Natural killer cell (primary cell): ENCODE measurements at regions not wholly inside any gene's neighbourhood (a gene's known extent, or its start where the extent isn't known, plus 50 kb on each side); places are given as distances from the start of the nearest gene placed in this dataset.

Experiments
- ATAC-seq, 3 donors: fragments of 150-1000 bp in 2 of 3; fragments of 200-7000 bp in 1 of 3; cut with Tn5 transposase; 1 replicate in 1 of 3; 2 replicates in 2 of 3; pipeline ENCODE4 v1.10.0; 2021; ENCODE audit warnings: mild to moderate bottlenecking in 2 of 3, moderate library complexity in 2 of 3
- DNase-seq, 2 donors: peaks; one replicate each; pipeline versions ENCODE4 v3.0.0 to v3.0.0-alpha.2; 2013 to 2021; ENCODE audit warnings: mixed read lengths in 1 of 2
- H3K27ac ChIP-seq: one replicate; pipeline ENCODE4 v1.5.1; 2013; ENCODE audit warnings: mild to moderate bottlenecking, low read length
- H3K27me3 ChIP-seq: one replicate; pipeline ENCODE4 v1.6.1; 2013; ENCODE audit warnings: low read length; ENCODE audit not compliant: control insufficient read depth, insufficient read depth
- H3K36me3 ChIP-seq: one replicate; pipeline ENCODE4 v1.6.1; 2013; ENCODE audit warnings: low read length; ENCODE audit not compliant: control insufficient read depth, insufficient read depth
- H3K4me1 ChIP-seq: one replicate; pipeline ENCODE4 v1.6.1; 2013; ENCODE audit warnings: low read length; ENCODE audit not compliant: control insufficient read depth, insufficient read depth
- H3K4me3 ChIP-seq: one replicate; pipeline ENCODE4 v1.5.1; 2013; ENCODE audit warnings: low read length
- H3K9me3 ChIP-seq: one replicate; pipeline ENCODE4 v1.6.1; 2013; ENCODE audit warnings: low read length; ENCODE audit not compliant: control insufficient read depth, insufficient read depth
- H3K27ac Mint-ChIP-seq, 2 donors: one replicate each; pipeline ENCODE4 v1.8.0; 2022; ENCODE audit warnings: mild to moderate bottlenecking in 2 of 2, mixed read lengths in 2 of 2, moderate library complexity in 1 of 2
- H3K27me3 Mint-ChIP-seq, 2 donors: one replicate each; pipeline ENCODE4 v1.8.0; 2022; ENCODE audit warnings: low read depth in 2 of 2, mixed read lengths in 2 of 2
- H3K36me3 Mint-ChIP-seq: one replicate; pipeline ENCODE4 v1.8.0; 2022; ENCODE audit warnings: mixed read lengths
- H3K4me1 Mint-ChIP-seq, 2 donors: one replicate each; pipeline ENCODE4 v1.8.0; 2022; ENCODE audit warnings: mixed read lengths in 2 of 2
- H3K4me3 Mint-ChIP-seq: one replicate; pipeline ENCODE4 v1.8.0; 2022; ENCODE audit warnings: mild to moderate bottlenecking, moderate library complexity, mixed read lengths
- H3K9me3 Mint-ChIP-seq, 2 donors: one replicate each; pipeline ENCODE4 v1.8.0; 2022; ENCODE audit warnings: mixed read lengths in 2 of 2
- WGBS: methylation state at CpG from one replicate; pipeline ENCODE4 v1.1.7; 2013; ENCODE audit warnings: missing lambda C conversion rate; ENCODE audit not compliant: insufficient coverage; 5-methylcytosine and 5-hydroxymethylcytosine counted together
- intact Hi-C: fragments of 100-400 bp; cut with micrococcal nuclease; formaldehyde crosslinking; loops from one replicate; pipeline ENCODE4 v1.14.2; 2022
- TF ChIP-seq, protein P1 (sequence below): fragments of 200-600 bp; IDR thresholded peaks from one replicate; pipeline ENCODE4 v1.8.0; 2022; ENCODE audit warnings: antibody characterized with exemption

DNA sequence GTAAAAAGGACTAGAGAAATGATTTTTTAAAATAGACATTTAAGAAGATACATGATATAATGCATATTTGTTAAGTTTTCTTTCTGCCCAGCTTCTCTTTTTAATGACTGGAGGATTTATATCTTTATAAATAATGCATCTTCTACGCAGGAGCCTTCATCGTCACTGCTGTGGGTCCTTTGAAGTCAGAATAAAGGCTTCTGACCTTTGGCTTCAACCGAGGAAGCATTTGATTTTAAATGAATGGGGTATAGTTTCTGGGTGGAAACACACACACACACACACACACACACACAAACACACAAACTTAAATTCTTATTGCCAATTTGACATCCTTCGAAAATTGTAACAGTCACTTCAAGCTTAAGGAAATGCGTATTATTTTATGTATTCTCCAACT lies 690.9 kb downstream of the BRINP3 start:
- no peaks in the 10 kb centered on the region for H3K4me1 ChIP-seq
- intact Hi-C loops = no loop called here
- 100% methylated on average over 2 of the region's 5 CpGs for WGBS

DNA sequence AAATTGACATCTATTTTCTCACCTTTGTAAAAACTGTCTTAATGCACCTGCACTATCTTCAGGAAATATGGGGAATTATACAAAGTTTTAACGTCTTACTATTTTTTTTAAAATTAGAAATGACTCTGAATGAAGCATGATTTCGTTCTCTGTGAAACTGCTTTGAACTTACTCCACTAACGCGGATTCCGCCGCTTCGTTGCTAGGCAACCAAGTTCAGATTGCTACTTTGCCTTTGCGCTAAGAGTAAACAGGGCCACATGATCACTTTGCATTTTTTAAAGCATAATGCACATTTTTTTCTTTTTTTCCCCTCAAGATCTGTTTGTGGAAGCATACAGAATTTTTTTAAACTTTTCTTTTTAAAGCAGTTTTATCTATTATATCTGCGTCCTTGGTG lies 690.5 kb downstream of the BRINP3 start:
- ATAC-seq (no peak), DNase-seq (no peak)
- no peaks in the 10 kb centered on the region for H3K4me1 ChIP-seq
- WGBS = 79% methylated on average over 9 of the region's 9 CpGs
- Mint-ChIP-seq H3K27me3 (no peaks in the 10 kb centered on the region), H3K4me3 (no peak overlapping the region), H3K27ac (no peak overlapping the region), H3K4me1 (no peaks in the 10 kb centered on the region), H3K9me3 (peaks cover 18 to 21% of the 10 kb centered on the region in 2 donors), H3K36me3 (peaks cover 14% of the 10 kb centered on the region)
- intact Hi-C loops = no loop called here
- no peak overlapping the region for H3K27ac ChIP-seq
- no peaks in the 10 kb centered on the region for H3K36me3 ChIP-seq
- H3K27me3 ChIP-seq = no peaks in the 10 kb centered on the region
- H3K9me3 ChIP-seq = no peaks in the 10 kb centered on the region
- H3K4me3 ChIP-seq = no peak overlapping the region
- TF ChIP-seq, protein P1, sequence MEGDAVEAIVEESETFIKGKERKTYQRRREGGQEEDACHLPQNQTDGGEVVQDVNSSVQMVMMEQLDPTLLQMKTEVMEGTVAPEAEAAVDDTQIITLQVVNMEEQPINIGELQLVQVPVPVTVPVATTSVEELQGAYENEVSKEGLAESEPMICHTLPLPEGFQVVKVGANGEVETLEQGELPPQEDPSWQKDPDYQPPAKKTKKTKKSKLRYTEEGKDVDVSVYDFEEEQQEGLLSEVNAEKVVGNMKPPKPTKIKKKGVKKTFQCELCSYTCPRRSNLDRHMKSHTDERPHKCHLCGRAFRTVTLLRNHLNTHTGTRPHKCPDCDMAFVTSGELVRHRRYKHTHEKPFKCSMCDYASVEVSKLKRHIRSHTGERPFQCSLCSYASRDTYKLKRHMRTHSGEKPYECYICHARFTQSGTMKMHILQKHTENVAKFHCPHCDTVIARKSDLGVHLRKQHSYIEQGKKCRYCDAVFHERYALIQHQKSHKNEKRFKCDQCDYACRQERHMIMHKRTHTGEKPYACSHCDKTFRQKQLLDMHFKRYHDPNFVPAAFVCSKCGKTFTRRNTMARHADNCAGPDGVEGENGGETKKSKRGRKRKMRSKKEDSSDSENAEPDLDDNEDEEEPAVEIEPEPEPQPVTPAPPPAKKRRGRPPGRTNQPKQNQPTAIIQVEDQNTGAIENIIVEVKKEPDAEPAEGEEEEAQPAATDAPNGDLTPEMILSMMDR = no peak

More for the DNA sequence above, 690.9 kb downstream of the BRINP3 start:
- Histone ChIP-seq H3K27ac (no peak overlapping the region), H3K27me3 (no peaks in the 10 kb centered on the region), H3K4me3 (no peak overlapping the region), H3K9me3 (no peaks in the 10 kb centered on the region), H3K36me3 (no peaks in the 10 kb centered on the region)
- DNase-seq (no peak), ATAC-seq (no peak)
- Mint-ChIP-seq H3K27me3 (no peaks in the 10 kb centered on the region), H3K27ac (no peak overlapping the region), H3K4me1 (no peaks in the 10 kb centered on the region), H3K36me3 (peaks cover 14% of the 10 kb centered on the region), H3K4me3 (no peak overlapping the region), H3K9me3 (peaks cover 18 to 23% of the 10 kb centered on the region in 2 donors)
- TF ChIP-seq, protein P1 = no peak

DNA sequence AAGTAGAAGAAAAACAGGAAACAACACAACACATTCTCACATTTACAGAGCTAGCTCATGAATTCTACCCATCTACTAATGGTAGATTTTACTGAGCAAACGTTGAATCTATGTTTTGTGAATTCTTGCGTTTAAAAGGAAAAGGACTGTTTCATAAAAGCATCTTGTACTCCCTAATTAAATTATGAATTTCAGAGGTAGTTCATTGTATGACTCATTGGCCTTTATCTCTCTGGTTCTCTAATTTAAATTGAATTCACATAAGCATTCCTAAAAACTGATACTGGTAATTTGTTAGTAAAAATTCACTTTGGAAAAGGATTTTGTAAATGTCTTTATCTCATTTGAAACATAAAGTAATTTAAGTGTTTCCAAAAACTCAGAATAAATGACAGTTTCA lies 687.3 kb downstream of the BRINP3 start:
- no peak overlapping the region for H3K27ac Mint-ChIP-seq
- no CpG with 5 or more reads among the region's 2 CpGs for WGBS
- Histone ChIP-seq H3K9me3 (no peaks in the 10 kb centered on the region), H3K27ac (no peak overlapping the region), H3K4me1 (no peaks in the 10 kb centered on the region), H3K27me3 (no peaks in the 10 kb centered on the region), H3K36me3 (no peaks in the 10 kb centered on the region), H3K4me3 (no peak overlapping the region)
- H3K4me3 Mint-ChIP-seq = no peak overlapping the region
- peaks cover 18 to 21% of the 10 kb centered on the region in 2 donors for H3K9me3 Mint-ChIP-seq
- peaks cover 18% of the 10 kb centered on the region for H3K36me3 Mint-ChIP-seq
- H3K27me3 Mint-ChIP-seq = no peaks in the 10 kb centered on the region
- intact Hi-C loops = no loop called here
- no peak for DNase-seq
- ATAC-seq = no peak
- no peaks in the 10 kb centered on the region for H3K4me1 Mint-ChIP-seq
- TF ChIP-seq, protein P1 = no peak

DNA sequence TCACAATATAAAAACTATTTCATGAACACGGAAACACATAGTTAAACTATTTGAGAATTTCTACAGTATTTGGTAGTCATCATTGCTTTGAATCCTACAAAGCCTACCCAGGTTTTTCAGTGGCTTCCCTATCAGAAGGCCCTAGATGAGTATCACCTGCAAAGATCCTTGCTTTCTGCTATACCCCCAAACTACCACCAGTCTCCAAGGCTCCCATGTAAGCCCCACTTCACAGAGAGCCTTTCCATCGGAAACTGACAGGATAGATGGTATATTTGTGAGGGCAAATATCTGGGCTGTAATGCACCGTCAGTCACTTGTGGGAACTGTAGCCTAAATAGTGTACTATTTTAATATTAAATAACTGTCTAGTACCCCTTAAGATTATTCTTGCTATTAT lies 674.3 kb downstream of the BRINP3 start:
- Mint-ChIP-seq H3K36me3 (peaks cover 13% of the 10 kb centered on the region), H3K27me3 (no peaks in the 10 kb centered on the region), H3K4me3 (no peak overlapping the region), H3K27ac (no peak overlapping the region), H3K4me1 (no peaks in the 10 kb centered on the region), H3K9me3 (peaks cover 14 to 25% of the 10 kb centered on the region in 2 donors)
- ATAC-seq (no peak), DNase-seq (no peak)
- H3K27me3 ChIP-seq = no peaks in the 10 kb centered on the region
- TF ChIP-seq, protein P1 = no peak
- no peaks in the 10 kb centered on the region for H3K9me3 ChIP-seq
- intact Hi-C loops = no loop called here
- H3K4me1 ChIP-seq = no peaks in the 10 kb centered on the region
- WGBS = 0% methylated on average over 1 of the region's 3 CpGs
- no peak overlapping the region for H3K27ac ChIP-seq
- no peak overlapping the region for H3K4me3 ChIP-seq
- H3K36me3 ChIP-seq = no peaks in the 10 kb centered on the region
